Memory B cell (primary cell): ENCODE measurements at regions not wholly inside any gene's neighbourhood (a gene's known extent, or its start where the extent isn't known, plus 50 kb on each side); places are given as distances from the start of the nearest gene placed in this dataset.

Source experiments
- ATAC-seq: fragments of 150-1000 bp; cut with Tn5 transposase; 2 replicates; pipeline ENCODE4 v1.10.0; 2021; ENCODE audit warnings: low read depth, mild to moderate bottlenecking, moderate library complexity
- DNase-seq, 2 donors: peaks; one replicate each; pipeline ENCODE4 v3.0.0; 2022; ENCODE audit warnings: low spot score in 2 of 2
- H3K27ac Mint-ChIP-seq: one replicate; pipeline ENCODE4 v1.8.0; 2022; ENCODE audit warnings: mild to moderate bottlenecking, moderate library complexity, mixed read lengths
- H3K27me3 Mint-ChIP-seq: one replicate; pipeline ENCODE4 v1.8.0; 2022; ENCODE audit warnings: mixed read lengths
- H3K36me3 Mint-ChIP-seq: one replicate; pipeline ENCODE4 v1.8.0; 2022; ENCODE audit warnings: mild to moderate bottlenecking, mixed read lengths
- H3K4me1 Mint-ChIP-seq: one replicate; pipeline ENCODE4 v1.8.0; 2022; ENCODE audit warnings: mixed read lengths
- H3K4me3 Mint-ChIP-seq: one replicate; pipeline ENCODE4 v1.8.0; 2022; ENCODE audit warnings: mild to moderate bottlenecking, moderate library complexity, mixed read lengths
- H3K9me3 Mint-ChIP-seq: one replicate; pipeline ENCODE4 v1.8.0; 2022; ENCODE audit warnings: mixed read lengths

DNA sequence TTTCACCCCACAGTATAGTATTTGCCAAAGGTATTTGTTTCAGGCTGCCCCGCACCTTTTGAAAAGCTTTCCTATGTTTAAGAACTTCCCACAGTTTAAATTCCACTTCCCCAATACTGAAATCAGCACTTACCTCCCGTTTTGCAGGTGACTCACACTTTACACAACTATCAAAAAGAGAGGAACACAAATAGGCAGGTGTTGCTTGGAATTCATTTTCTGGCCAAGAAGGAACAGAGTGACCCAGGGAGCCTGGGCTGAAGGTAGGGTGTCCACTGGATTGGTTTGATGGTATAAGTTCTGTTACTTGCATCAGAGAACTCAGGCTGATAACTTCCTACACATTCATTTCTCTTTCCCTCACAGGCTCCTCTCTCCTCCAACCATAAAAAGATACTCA is 60.1 kb upstream of the SLC30A5 start:
- Mint-ChIP-seq H3K27ac (no peak overlapping the region), H3K27me3 (peaks cover 5% of the 10 kb centered on the region), H3K4me1 (no peaks in the 10 kb centered on the region), H3K36me3 (no peaks in the 10 kb centered on the region), H3K9me3 (no peaks in the 10 kb centered on the region), H3K4me3 (no peak overlapping the region)
- ATAC-seq = no peak
- DNase-seq = no peak

DNA sequence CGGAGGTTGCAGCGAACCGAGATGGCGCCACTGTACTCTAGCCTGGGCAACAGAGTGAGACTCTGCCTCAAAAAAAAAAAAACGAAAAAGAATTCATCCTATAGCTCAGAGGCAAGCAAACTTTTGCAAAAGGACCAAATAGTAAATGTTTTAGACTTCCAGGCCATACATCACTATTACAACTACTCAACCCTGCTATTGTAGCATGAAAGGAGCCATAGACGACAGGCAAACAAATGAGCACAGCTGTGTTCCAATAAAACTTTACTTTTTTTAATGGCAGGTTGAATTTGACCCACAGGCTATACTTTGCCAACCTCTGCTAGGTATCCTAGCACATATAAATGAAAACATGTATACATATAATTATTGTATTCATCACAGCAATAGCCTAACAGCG is 58.9 kb upstream of the SLC30A5 start:
- DNase-seq = no peak
- Mint-ChIP-seq H3K4me3 (no peak overlapping the region), H3K27me3 (peaks cover 5% of the 10 kb centered on the region), H3K27ac (no peak overlapping the region), H3K4me1 (no peaks in the 10 kb centered on the region), H3K9me3 (no peaks in the 10 kb centered on the region), H3K36me3 (no peaks in the 10 kb centered on the region)
- ATAC-seq = no peak

DNA sequence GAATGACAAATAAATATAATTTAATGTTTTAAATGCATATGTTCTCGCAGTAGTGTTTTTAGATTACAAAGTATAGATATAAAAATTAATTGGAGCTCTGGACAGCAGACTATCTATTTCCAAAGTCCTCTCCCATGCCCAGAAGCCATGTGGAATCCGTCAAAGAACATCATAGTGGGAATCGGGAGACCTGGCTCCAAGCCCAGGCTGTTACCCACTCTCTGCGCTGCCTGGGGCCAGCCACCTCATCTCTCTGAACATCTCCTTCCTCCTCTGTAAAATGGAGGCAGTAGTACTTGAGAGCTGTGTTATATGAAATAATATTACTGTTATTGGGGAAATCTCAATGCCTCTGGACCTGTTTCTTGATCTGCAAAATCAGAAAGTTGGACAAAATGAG is 58.1 kb upstream of the SLC30A5 start:
- Mint-ChIP-seq H3K27ac (no peak overlapping the region), H3K4me1 (no peaks in the 10 kb centered on the region), H3K9me3 (no peaks in the 10 kb centered on the region), H3K27me3 (peaks cover 5% of the 10 kb centered on the region), H3K36me3 (no peaks in the 10 kb centered on the region), H3K4me3 (no peak overlapping the region)
- ATAC-seq = no peak
- DNase-seq = no peak

DNA sequence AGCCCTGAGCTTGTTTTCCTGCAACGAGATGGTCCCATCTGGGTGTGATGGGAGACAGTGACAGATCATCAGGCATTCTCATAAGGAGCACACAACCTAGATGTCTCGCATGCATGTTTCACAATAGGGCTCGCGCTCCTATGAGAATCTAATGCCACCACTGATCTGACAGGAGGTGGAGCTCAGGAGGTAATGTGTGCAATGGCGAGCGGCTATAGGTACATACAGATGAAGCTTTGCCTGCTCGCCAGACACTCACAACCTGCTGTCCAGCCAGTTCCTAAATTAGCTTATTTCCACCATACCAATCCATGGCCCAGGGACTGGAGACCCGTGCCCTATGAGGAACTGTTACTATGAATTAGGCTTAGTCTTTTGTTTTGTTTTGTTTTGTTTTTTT is 55.3 kb upstream of the SLC30A5 start:
- ATAC-seq = no peak
- no peak overlapping the region for H3K4me3 Mint-ChIP-seq
- DNase-seq = no peak
- no peaks in the 10 kb centered on the region for H3K9me3 Mint-ChIP-seq
- H3K27me3 Mint-ChIP-seq = no peaks in the 10 kb centered on the region
- no peaks in the 10 kb centered on the region for H3K36me3 Mint-ChIP-seq
- H3K27ac Mint-ChIP-seq = no peak overlapping the region
- H3K4me1 Mint-ChIP-seq = peaks cover 2% of the 10 kb centered on the region

DNA sequence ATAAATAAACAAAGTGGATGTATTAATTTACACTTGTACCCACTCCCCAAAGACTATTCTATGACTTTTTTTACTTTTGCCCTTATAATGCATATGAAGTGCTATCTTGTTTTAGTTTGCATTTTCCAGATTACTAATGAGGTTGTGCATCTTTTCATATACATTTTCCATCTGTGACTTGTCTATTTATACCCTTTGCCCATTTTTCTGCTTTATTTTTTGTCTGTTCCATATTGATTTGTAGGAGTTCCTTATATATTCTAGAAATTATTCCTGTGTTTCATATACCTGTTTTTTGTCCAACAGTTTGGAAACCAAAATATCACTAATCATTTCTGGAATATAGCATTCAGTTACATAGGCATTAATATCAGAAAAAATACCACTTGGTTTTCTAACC is 54.0 kb upstream of the SLC30A5 start:
- Mint-ChIP-seq H3K4me3 (no peak overlapping the region), H3K9me3 (no peaks in the 10 kb centered on the region), H3K27me3 (no peaks in the 10 kb centered on the region), H3K4me1 (peaks cover 3% of the 10 kb centered on the region), H3K27ac (no peak overlapping the region), H3K36me3 (no peaks in the 10 kb centered on the region)
- ATAC-seq = no peak
- no peak for DNase-seq

DNA sequence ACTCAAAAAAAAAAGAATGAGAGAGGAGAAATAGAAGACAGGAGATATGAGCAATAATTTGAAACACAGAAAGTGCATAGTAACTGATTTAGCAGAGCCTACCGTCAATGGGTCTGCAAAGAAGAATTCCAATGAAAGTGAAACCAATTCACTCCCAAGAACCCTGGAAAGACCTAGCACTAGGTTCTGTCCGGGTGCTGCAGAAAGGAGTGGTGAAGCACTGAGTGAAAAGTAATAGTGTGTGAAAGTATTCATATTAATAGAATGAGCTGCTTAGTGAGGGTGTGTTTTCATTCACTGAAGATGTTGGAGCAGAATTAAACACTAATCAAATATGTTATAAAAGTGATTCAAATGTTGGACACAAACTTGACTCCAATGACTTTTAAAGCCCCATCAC is 51.3 kb upstream of the SLC30A5 start:
- Mint-ChIP-seq H3K9me3 (no peaks in the 10 kb centered on the region), H3K27me3 (no peaks in the 10 kb centered on the region), H3K4me3 (no peak overlapping the region), H3K4me1 (peaks cover 3% of the 10 kb centered on the region), H3K36me3 (no peaks in the 10 kb centered on the region), H3K27ac (peak overlapping the region; percentile 81)
- peak; percentile 20 for ATAC-seq
- no peak for DNase-seq

DNA sequence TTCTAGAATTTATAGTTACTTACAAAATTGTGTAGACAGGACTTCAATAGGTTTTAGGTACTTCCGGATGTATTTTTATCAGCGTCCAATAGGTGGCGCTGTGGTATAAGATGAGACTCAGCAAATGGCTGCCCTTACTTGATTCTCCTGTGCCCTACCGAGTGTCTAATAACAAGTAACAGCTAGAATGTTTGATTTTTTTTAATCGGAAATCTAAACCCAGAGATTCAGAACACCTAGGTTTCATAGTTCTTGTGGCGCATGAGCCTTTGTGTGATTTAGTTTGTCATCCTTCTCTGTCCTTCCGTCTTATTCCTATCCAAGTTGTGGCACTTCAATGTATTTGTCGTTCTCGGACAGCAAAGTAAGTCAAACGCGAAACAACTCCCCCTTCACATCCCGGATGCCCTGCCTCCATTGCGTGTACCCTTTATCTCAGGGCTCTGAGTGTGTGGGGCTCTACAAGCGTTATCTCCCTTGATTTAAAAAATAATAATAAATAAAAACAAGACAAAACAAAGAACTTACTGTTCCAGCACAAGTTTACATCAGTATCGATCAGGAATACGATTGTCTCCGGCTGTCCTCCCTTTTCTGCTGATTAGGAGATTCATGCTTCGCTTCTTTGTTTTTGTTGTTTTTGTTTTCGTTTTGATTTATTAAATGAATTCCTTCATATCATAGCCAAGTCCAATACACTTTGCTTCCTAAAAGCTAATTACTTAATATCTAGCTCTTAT is 50.7 kb upstream of the SLC30A5 start:
- no peaks in the 10 kb centered on the region for H3K27me3 Mint-ChIP-seq
- no peaks in the 10 kb centered on the region for H3K9me3 Mint-ChIP-seq
- peak; percentile 80 to 85 for DNase-seq
- H3K4me1 Mint-ChIP-seq = peaks cover 3% of the 10 kb centered on the region
- peak overlapping the region; percentile 81 for H3K27ac Mint-ChIP-seq
- H3K4me3 Mint-ChIP-seq = peak overlapping the region; percentile 85
- H3K36me3 Mint-ChIP-seq = no peaks in the 10 kb centered on the region
- peak; percentile 94 for ATAC-seq

DNA sequence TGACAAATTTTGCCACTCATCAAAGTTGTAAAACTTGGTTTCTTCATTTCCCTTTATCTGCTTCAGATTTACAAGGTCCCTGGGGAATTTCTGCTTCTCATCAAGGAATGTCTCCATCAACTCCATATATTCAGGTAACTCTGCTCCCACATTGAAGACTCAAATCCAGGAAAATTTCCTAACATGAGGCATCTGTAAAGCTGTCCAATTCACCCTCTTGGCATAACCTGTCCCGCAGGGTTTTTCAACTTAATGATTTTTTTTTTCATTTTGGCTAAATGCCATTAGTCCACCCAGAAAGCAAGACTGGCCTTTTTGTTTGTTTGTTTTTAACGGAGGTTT is 50.2 kb upstream of the SLC30A5 start:
- H3K27ac Mint-ChIP-seq = peak overlapping the region; percentile 81
- H3K9me3 Mint-ChIP-seq = no peaks in the 10 kb centered on the region
- H3K4me1 Mint-ChIP-seq = peaks cover 3% of the 10 kb centered on the region
- H3K4me3 Mint-ChIP-seq = peak overlapping the region; percentile 62
- no peak for ATAC-seq
- no peak for DNase-seq
- H3K36me3 Mint-ChIP-seq = no peaks in the 10 kb centered on the region
- H3K27me3 Mint-ChIP-seq = peaks cover 2% of the 10 kb centered on the region
